SK-N-SH treated with all-trans-retinoic acid at 6 μM for 48 hours (cell line): ENCODE measurements at regions not wholly inside any gene's neighbourhood (a gene's known extent, or its start where the extent isn't known, plus 50 kb on each side); places are given as distances from the start of the nearest gene placed in this dataset.

Experiments used
- ATAC-seq: fragments of 200-7000 bp; cut with Tn5 transposase; 3 replicates; pipeline ENCODE4 v1.9.1; 2020; ENCODE audit warnings: mild to moderate bottlenecking, moderate library complexity
- BACH2 ChIP-seq: fragments of 250-450 bp; sonication (Bioruptor Pico); IDR thresholded peaks from 2 replicates; pipeline ENCODE4 v1.9.0; 2021; ENCODE audit warnings: mild to moderate bottlenecking, borderline replicate concordance
- CREB5 ChIP-seq: fragments of 250-450 bp; sonication (Bioruptor Pico); IDR thresholded peaks from 2 replicates; pipeline ENCODE4 v1.5.1; 2020; ENCODE audit warnings: low read depth, mild to moderate bottlenecking, moderate library complexity
- CSDC2 ChIP-seq: fragments of 250-450 bp; sonication (Bioruptor Pico); IDR thresholded peaks from 2 replicates; pipeline ENCODE4 v1.5.0; 2020; ENCODE audit warnings: mild to moderate bottlenecking, moderate library complexity
- CSRNP3 ChIP-seq: fragments of 250-450 bp; sonication (Bioruptor Pico); IDR thresholded peaks from 2 replicates; pipeline ENCODE4 v1.5.1; 2021; ENCODE audit warnings: mild to moderate bottlenecking, moderate library complexity
- ESRRG ChIP-seq: fragments of 250-450 bp; sonication (Bioruptor Pico); IDR thresholded peaks from 2 replicates; pipeline ENCODE4 v1.6.1; 2021; ENCODE audit warnings: mild to moderate bottlenecking
- ISL1 ChIP-seq: fragments of 250-450 bp; sonication (Bioruptor Pico); IDR thresholded peaks from 2 replicates; pipeline ENCODE4 v2.1.2; 2022; ENCODE audit warnings: mild to moderate bottlenecking, moderate library complexity
- OSR1 ChIP-seq: fragments of 250-450 bp; sonication (Bioruptor Pico); IDR thresholded peaks from 2 replicates; pipeline ENCODE4 v1.8.0; 2022; ENCODE audit warnings: moderate library complexity, mild to moderate bottlenecking, inconsistent platforms
- PATZ1 ChIP-seq: fragments of 250-450 bp; sonication (Bioruptor Pico); IDR thresholded peaks from 2 replicates; pipeline ENCODE4 v1.8.0; 2020; ENCODE audit warnings: mild to moderate bottlenecking, moderate library complexity, borderline replicate concordance
- POU6F1 ChIP-seq: fragments of 250-450 bp; sonication (Bioruptor Pico); IDR thresholded peaks from 2 replicates; pipeline ENCODE4 v1.8.0; 2021; ENCODE audit warnings: low read depth, mild to moderate bottlenecking, moderate library complexity, borderline replicate concordance
- PPARA ChIP-seq: fragments of 250-450 bp; sonication (Bioruptor Pico); IDR thresholded peaks from 2 replicates; pipeline ENCODE4 v1.5.0; 2020; ENCODE audit warnings: mild to moderate bottlenecking, borderline replicate concordance
- RARB ChIP-seq: fragments of 250-450 bp; sonication (Bioruptor Pico); IDR thresholded peaks from 2 replicates; pipeline ENCODE4 v1.8.0; 2021; ENCODE audit warnings: mild to moderate bottlenecking, moderate library complexity
- SNAI2 ChIP-seq: fragments of 250-450 bp; sonication (Bioruptor Pico); IDR thresholded peaks from 2 replicates; pipeline ENCODE4 v1.5.0; 2020; ENCODE audit warnings: mild to moderate bottlenecking, moderate library complexity
- TCF4 ChIP-seq: fragments of 250-450 bp; sonication (Bioruptor Pico); IDR thresholded peaks from 2 replicates; pipeline ENCODE4 v1.8.0; 2021; ENCODE audit warnings: mild to moderate bottlenecking, moderate library complexity, borderline replicate concordance
- TOX ChIP-seq: fragments of 250-450 bp; sonication (Bioruptor Pico); IDR thresholded peaks from 2 replicates; pipeline ENCODE4 v1.8.0; 2021; ENCODE audit warnings: mild to moderate bottlenecking, moderate library complexity, borderline replicate concordance
- ZC3H10 ChIP-seq: fragments of 250-450 bp; sonication (Bioruptor Pico); IDR thresholded peaks from 2 replicates; pipeline ENCODE4 v1.5.1; 2021; ENCODE audit warnings: mild to moderate bottlenecking, moderate library complexity
- ZFP3 ChIP-seq: fragments of 250-450 bp; sonication (Bioruptor Pico); IDR thresholded peaks from 2 replicates; pipeline ENCODE4 v1.5.0; 2020; ENCODE audit warnings: mild to moderate bottlenecking, moderate library complexity
- ZFP30 ChIP-seq: fragments of 450-650 bp; formaldehyde crosslinking; IDR thresholded peaks from 2 replicates; pipeline ENCODE4 v1.5.0; 2022; ENCODE audit warnings: mild to moderate bottlenecking, moderate library complexity
- ZNF70 ChIP-seq: fragments of 450-650 bp; formaldehyde crosslinking; IDR thresholded peaks from 2 replicates; pipeline ENCODE4 v1.5.0; 2020; ENCODE audit warnings: mild to moderate bottlenecking, moderate library complexity
- ZNF8 ChIP-seq: fragments of 450-650 bp; formaldehyde crosslinking; IDR thresholded peaks from 2 replicates; pipeline ENCODE4 v1.5.0; 2020; ENCODE audit warnings: mild to moderate bottlenecking, moderate library complexity
- TF ChIP-seq, protein P1 (sequence below): fragments of 250-450 bp; sonication (Bioruptor Pico); IDR thresholded peaks from 2 replicates; pipeline ENCODE4 v1.5.0; 2020; ENCODE audit warnings: mild to moderate bottlenecking, moderate library complexity

DNA sequence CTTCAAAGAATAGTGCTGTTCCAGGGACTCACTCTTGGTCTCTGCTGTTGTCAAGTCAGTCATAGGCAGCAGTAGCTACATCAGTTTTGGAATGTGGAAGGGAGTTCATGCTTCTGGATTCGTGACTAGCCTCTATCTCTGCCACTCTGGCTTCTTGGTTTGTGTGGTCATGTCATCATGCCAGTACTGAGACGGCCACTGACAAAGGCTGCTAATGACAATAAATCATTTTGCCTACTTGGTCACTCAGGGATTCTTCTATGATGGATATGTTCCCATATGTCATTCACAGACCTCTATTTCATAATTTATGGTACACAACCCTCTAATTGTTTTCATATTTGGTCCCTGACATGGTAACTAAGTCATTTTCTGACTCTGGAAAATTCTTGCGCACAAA, 450.8 kb upstream of the BOD1L1 start:
- TF ChIP-seq ISL1 (CRISPR knock-in tag) (no peak), BACH2 (no peak), ZNF8 (CRISPR knock-in tag) (no peak)
- ATAC-seq: no peak

DNA sequence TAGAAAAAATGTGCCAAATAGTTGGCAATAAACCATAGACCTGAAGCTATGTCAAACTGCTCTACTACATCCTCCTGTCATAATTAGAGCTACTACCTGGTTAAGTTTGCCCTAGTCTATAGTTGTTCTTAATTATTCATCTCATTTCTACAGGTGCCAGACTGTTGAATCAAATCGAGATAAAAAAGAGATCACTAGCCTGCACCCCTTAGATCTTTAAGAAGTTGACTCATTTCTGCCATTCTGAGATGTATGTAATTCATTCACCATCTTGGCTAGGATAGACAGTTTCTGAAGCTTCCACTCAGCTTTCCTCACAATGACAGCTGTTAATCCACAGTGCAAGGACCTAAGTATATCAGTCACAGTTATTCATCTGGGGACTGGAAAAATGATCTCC, 452.1 kb upstream of the BOD1L1 start:
- TF ChIP-seq ESRRG (CRISPR knock-in tag) (no peak), ZFP3 (CRISPR knock-in tag) (no peak), OSR1 (no peak), CSRNP3 (CRISPR knock-in tag) (no peak), CREB5 (CRISPR knock-in tag) (no peak), ZNF8 (CRISPR knock-in tag) (no peak), ISL1 (CRISPR knock-in tag) (no peak), POU6F1 (no peak), BACH2 (no peak), SNAI2 (CRISPR knock-in tag) (no peak), ZFP30 (no peak), TCF4 (no peak), RARB (CRISPR knock-in tag) (no peak), PPARA (CRISPR knock-in tag) (no peak), PATZ1 (CRISPR knock-in tag) (no peak), CSDC2 (CRISPR knock-in tag) (no peak)
- TF ChIP-seq, protein P1, sequence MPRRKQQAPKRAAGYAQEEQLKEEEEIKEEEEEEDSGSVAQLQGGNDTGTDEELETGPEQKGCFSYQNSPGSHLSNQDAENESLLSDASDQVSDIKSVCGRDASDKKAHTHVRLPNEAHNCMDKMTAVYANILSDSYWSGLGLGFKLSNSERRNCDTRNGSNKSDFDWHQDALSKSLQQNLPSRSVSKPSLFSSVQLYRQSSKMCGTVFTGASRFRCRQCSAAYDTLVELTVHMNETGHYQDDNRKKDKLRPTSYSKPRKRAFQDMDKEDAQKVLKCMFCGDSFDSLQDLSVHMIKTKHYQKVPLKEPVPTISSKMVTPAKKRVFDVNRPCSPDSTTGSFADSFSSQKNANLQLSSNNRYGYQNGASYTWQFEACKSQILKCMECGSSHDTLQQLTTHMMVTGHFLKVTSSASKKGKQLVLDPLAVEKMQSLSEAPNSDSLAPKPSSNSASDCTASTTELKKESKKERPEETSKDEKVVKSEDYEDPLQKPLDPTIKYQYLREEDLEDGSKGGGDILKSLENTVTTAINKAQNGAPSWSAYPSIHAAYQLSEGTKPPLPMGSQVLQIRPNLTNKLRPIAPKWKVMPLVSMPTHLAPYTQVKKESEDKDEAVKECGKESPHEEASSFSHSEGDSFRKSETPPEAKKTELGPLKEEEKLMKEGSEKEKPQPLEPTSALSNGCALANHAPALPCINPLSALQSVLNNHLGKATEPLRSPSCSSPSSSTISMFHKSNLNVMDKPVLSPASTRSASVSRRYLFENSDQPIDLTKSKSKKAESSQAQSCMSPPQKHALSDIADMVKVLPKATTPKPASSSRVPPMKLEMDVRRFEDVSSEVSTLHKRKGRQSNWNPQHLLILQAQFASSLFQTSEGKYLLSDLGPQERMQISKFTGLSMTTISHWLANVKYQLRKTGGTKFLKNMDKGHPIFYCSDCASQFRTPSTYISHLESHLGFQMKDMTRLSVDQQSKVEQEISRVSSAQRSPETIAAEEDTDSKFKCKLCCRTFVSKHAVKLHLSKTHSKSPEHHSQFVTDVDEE (CRISPR knock-in tag): no peak
- TF ChIP-seq, all 23 proteins: peak for 0
- ATAC-seq: no peak

DNA sequence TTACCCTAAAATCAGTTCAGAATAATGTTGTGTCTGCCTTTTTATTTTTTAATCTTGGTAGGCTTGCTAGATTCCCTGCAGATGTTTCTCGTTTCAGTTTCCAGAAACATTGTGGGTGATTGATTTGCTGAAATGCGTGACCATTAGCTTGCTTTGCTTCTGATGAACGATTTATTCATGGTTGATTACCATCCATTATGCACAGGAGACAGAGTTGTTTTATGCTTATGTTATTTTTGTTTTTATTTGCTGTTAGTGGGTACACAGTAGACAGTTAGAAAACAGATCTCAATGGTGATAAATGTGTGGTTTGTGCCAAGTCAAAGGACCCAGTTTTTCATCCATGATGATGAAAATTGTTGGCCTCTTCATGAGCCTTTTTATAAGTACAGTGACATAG, 455.6 kb upstream of the BOD1L1 start:
- ATAC-seq: no peak
- no peak for TF ChIP-seq ISL1 (CRISPR knock-in tag)
- TF ChIP-seq TCF4: no peak
- no peak for TF ChIP-seq RARB (CRISPR knock-in tag)
- no peak for TF ChIP-seq ZNF8 (CRISPR knock-in tag)
- TF ChIP-seq, protein P1 (CRISPR knock-in tag): no peak
- TF ChIP-seq PPARA (CRISPR knock-in tag): no peak
- no peak for TF ChIP-seq CSRNP3 (CRISPR knock-in tag)
- TF ChIP-seq CSDC2 (CRISPR knock-in tag): no peak
- no peak for TF ChIP-seq ZNF70 (CRISPR knock-in tag)
- no peak for TF ChIP-seq SNAI2 (CRISPR knock-in tag)
- TF ChIP-seq ZC3H10: no peak
- no peak for TF ChIP-seq PATZ1 (CRISPR knock-in tag)
- no peak for TF ChIP-seq POU6F1
- no peak for TF ChIP-seq TOX
